LNCAP (cell line): ENCODE measurements at regions not wholly inside any gene's neighbourhood (a gene's known extent, or its start where the extent isn't known, plus 50 kb on each side); places are given as distances from the start of the nearest gene placed in this dataset.

Source experiments
- CTCF ChIP-seq: fragments of 450-650 bp; IDR thresholded peaks from 2 replicates; pipeline ENCODE4 v1.5.1; 2017; ENCODE audit warnings: mild to moderate bottlenecking

GRCh38 chr6:121020656-121021055 lies 313.6 kb downstream of the TBC1D32 start:
- no peak for TF ChIP-seq CTCF

GRCh38 chr6:121008553-121008952 lies 325.7 kb downstream of the TBC1D32 start:
- no peak for TF ChIP-seq CTCF

- no peak for TF ChIP-seq CTCF
Measured at GRCh38 chr6:121006024-121006423, 328.3 kb downstream of the TBC1D32 start.

- TF ChIP-seq CTCF: no peak
Measured at GRCh38 chr6:121000381-121000780, 333.9 kb downstream of the TBC1D32 start.

GRCh38 chr6:120996340-120996739 lies 337.9 kb downstream of the TBC1D32 start:
- no peak for TF ChIP-seq CTCF

GRCh38 chr6:120994573-120994967 lies 339.7 kb downstream of the TBC1D32 start:
- TF ChIP-seq CTCF: no peak

- TF ChIP-seq CTCF: no peak
Measured at GRCh38 chr6:120993929-120994572, 340.2 kb downstream of the TBC1D32 start.

- no peak for TF ChIP-seq CTCF
Measured at GRCh38 chr6:120992257-120992656, 342.0 kb downstream of the TBC1D32 start.
